NOMO-1 treated with DMSO at 0.1 percent for 48 hours (cell line): ENCODE measurements at regions not wholly inside any gene's neighbourhood (a gene's known extent, or its start where the extent isn't known, plus 50 kb on each side); places are given as distances from the start of the nearest gene placed in this dataset.

Source experiments
- DNase-seq: peaks from one replicate; lab custom pipeline; 2025; ENCODE audit not compliant: unreplicated experiment; lab: John Stamatoyannopoulos, UW

DNA sequence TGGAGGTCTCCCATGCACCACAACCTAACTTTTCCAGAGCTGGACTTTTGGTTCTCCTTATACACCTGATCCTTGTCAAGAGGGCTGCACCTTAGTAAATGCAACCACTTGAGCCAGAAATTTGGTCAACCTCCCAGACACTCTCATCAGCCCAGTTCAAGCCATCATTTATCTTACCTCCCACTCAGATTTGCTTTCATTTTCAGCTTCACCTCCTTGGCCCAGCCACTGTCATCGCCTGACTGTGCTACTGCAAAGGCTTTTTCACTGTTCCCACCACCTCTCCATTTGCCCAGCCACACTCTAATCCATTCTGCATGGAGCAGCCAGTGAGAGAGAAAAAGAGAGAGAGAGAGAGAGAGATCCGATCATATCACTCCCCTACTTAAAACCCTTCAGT is 112.4 kb upstream of the DDX18 start:
- no peak for DNase-seq

GRCh38 chr2:117703858-117704257 is 110.6 kb upstream of the DDX18 start:
- no peak for DNase-seq

- DNase-seq: no peak
Observed at GRCh38 chr2:117704818-117705217, 109.7 kb upstream of the DDX18 start.

DNA sequence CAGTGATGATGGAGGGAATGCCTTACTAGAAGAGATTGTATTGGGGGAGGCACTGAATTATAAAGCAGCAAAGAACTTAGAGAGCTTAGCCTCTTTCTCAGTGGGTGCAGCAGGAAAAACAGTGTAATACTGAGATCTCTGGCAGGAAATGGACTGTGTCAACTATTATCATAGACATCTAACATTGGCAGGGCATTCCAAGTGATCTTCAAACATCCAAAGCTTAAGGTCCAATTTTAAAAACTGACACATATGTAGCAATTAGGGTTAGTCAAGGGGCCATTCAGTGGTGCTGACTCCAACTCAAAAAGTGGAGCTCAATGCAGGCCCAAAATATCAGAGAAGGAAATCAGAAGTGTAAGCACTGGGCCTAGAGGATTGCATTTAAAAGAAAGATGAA is 106.6 kb upstream of the DDX18 start:
- no peak for DNase-seq

- no peak for DNase-seq
Observed at GRCh38 chr2:117712684-117713083, 101.8 kb upstream of the DDX18 start.

- no peak for DNase-seq
Observed at GRCh38 chr2:117714110-117714509, 100.4 kb upstream of the DDX18 start.

DNA sequence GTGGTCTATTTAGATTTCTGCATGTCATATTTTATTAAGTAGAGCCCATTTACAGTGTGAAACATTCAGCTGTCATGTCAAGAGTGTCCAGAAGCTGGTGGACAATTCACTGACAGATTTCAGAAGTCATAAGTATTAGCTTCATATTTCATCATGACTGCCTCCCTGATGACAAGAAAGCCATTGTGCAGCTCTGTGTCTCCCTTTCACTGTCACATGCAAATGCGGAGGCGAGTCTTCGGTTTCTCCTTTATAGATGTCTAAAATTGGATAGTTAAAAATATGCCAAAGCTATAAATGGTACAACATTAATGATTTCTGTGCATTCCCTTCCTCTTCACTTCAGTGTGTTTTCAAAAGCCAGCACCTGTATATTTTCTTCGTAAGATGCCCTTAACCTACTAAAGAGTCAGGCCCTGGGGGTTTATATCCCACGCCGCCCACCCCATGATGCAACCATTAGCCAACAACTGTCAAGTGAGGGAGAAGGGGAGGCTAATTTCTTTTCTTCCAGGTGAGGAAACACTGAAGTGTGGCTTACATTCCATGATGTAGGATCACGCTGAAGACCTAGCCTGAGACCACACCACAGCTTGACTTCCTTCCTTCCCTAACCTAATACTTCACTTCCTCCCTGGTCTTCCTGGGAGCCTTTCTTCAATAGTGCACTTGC is 99.6 kb upstream of the DDX18 start:
- no peak for DNase-seq

DNA sequence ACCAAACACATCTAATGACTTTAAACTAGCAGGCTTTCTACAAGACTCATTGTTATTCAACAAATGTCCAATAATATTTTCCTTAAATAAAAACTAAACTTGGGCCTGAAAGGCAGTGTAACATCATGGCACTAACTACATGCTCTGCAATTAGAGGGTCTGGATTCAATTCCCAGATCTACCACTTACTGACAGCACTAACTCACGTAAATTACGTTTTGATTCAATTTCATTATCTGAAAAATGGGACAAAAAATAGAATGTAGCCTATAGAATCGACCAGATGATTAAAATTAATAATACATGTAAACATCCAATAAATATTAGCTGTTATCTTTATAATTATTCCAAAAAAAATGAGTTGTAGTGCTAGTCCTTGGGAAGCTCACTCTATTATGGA is 98.0 kb upstream of the DDX18 start:
- DNase-seq: no peak

DNA sequence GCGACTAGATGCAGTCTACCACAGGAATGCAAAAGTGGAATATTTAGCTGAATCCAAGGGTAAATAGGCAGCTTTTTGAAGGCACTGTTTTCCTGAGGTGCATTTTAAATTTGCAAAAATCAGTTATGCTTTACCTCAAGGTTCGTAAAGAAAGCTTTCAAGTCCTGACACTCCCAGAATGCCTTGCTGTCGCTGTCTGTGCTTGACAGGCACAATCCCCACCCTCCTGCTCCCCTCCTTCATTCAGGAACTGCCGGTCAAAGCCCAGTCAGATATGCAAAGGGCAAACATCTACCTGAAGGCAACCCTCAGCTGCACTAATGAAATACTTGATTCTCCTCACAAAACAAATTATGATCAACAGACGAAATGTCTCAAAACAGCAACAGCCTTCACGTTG is 97.4 kb upstream of the DDX18 start:
- no peak for DNase-seq

- DNase-seq: no peak
Observed at GRCh38 chr2:117718048-117718447, 96.4 kb upstream of the DDX18 start.

- DNase-seq: no peak
Observed at GRCh38 chr2:117720765-117721164, 93.7 kb upstream of the DDX18 start.

DNA sequence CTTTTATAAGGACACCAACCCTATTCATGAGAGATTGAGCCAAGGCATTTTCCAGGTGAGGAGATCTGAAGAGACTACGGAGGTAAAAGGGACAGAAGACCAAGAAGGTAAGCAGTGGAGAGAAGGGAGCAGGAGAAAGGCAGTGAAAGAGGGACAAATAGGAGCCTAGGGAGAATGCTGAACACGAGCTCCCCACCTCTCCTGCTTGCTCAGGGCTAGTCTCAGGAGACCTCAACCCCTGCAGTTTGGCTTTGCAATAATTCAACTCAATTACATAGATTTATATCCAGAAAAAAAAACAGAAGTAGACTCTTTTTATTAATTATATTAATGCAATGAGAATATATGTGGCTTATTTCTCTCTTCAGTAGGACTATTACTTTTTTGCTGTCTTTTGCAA is 91.0 kb upstream of the DDX18 start:
- no peak for DNase-seq

DNA sequence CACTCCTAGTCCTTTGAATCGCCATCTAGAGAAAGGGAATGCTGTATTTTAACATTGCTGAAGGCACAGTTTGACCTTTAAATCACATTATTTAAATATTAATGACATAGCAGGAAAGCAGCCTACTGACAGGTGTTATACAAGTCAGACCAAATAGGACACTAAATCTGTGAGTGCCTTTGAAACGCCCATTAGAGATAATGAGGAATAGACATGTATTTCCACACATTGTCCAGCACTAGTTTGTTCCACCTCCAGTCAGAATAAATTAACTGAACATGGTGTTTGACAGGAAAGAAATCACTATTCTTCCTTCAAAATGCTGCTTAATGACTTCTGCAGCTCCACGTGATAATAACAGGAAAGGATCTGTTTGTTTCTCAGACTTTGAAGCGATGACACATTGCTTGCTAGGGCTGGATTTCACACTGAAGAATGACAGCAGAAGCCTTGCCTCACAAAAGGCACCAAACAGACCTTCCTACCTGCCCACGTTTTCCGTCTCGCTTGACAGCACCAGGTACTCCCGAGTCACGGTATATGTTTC is 90.5 kb upstream of the DDX18 start:
- DNase-seq: no peak

DNA sequence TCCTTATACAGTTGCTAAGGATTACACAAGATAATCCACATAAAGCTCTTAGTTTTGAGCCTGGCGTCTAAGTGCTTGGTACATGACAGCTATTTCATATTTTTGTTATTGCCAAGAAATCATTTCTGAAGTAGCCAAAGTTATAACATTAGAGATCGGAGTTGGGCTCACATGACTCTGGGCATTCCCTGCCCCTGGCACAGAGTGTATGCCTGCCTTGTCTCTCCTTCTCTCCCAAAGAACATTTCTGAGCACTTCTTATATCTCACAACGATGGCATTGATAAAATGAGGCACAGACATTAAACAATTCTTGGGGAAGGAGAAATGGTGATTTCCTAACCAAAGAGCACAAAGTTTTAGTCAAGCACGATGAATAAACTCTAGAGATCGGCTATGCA is 87.7 kb upstream of the DDX18 start:
- no peak for DNase-seq

DNA sequence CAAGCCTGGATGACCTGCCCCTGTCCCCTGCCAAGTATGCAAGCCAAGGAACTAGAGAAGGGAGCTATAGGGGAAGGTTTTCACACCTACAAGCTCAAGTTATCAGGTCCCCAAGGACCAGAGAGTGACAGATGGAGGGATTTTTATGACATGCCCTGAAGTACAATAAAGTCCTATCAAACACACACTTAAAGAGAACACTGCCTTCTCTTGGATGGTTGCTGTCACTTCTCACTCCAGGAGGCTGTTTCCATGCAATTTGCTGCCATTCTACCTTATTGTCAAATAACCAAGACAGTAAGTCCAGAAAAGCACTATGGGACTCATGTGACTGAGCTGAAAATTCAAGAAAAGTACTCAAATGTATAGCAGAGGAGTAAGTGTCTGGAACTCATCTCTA is 76.6 kb upstream of the DDX18 start:
- no peak for DNase-seq

- no peak for DNase-seq
Observed at GRCh38 chr2:117738991-117739839, 75.3 kb upstream of the DDX18 start.

- DNase-seq: no peak
Observed at GRCh38 chr2:117745537-117745936, 69.0 kb upstream of the DDX18 start.

DNA sequence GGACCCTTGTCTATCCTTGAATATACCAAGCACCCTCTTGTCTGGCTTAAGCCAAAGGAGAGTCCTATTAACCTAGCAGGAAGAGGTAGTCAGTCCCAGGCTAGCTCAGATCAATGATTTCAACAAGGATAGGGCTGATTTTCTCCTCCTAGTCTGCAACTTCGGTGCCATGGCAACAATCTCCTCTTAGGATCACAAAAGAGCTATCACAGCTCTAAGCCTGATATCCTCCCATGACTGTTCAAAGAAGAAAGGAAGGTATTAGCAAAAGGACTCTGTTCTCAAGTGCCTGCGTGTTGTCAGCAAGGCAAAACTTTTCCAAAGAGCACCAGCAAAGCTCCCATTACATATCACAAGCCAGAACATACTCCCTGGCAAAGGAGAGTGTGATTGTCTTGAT is 58.7 kb upstream of the DDX18 start:
- no peak for DNase-seq

DNA sequence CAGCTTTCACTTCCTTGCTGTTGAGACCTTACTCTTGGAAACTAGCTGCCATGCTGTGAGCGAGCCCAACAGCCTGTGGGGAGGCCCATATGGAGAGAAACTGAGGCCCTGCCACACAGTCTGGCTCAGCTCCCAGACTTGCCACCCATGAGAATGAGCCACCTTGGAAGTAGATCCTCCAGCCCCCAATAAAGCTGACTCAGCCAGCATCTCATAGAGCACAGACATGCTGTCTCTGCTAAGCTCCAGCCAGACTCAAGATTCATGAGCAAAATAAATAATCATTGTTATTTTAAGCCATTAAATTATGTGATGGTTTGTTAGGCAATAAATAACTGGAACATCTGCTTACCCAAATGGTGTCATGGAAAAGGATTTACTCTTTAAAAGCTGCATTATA is 53.6 kb upstream of the DDX18 start:
- DNase-seq: no peak

DNA sequence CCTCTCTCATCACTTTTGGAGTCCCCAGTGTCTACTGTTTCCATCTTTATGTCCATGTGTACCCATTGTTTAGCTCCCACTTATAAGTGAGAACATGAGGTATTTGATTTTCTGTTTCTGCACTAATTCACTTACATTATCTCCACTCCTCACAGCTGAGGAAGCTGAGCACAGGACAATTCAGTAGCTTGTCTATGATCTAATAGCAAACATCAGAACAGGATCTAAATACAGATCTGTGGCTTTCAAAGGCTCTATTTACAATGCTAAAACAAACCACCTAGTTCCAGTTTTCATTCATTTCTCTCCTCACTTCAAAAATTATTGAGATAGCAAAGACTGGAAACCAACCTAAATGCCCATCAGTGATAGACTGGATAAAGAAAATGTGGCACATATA is 52.0 kb upstream of the DDX18 start:
- DNase-seq: no peak

DNA sequence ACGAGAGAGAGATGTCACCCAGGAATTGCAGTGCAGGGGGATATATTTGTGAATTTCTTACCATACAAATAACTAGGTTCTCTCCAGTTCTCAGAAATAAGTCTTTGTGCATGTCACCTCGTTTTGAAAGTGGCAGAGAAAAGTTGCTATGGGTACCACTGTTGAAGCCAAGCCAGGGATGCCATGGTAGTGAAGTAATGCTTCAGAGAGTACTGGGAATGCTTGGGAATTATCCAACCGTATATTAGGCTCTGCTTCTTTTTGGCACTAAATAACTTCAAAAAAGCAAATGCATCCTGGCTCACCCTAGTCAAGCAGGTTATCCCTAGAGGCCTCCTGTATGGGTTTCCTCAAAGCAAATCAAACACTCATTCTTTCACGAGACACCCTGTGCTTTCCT is 50.7 kb upstream of the DDX18 start:
- no peak for DNase-seq
